Activated CD8-positive, alpha-beta T cell treated with anti-CD3 and anti-CD28 coated beads for 36 hours (primary cell): ENCODE measurements at regions not wholly inside any gene's neighbourhood (a gene's known extent, or its start where the extent isn't known, plus 50 kb on each side); places are given as distances from the start of the nearest gene placed in this dataset.

Experiments used
- ATAC-seq: fragments of 200-7000 bp; cut with Tn5 transposase; one replicate; pipeline ENCODE4 v1.10.0; 2021; ENCODE audit warnings: mild to moderate bottlenecking, moderate library complexity
- CTCF ChIA-PET: fragments of 350-600 bp; sonication (Branson Sonifier 250); formaldehyde crosslinking; loops from one replicate; lab custom pipeline; 2021; ENCODE audit warnings: antibody characterized with exemption; lab: Charles Lee
- POLR2A ChIA-PET: fragments of 350-600 bp; sonication (Branson Sonifier 250); formaldehyde crosslinking; loops from one replicate; lab custom pipeline; 2021; ENCODE audit warnings: antibody characterized with exemption; lab: Charles Lee
- DNase-seq: peaks from one replicate; pipeline ENCODE4 v3.0.0-alpha.2; 2020
- H3K27ac Mint-ChIP-seq: one replicate; pipeline ENCODE4 v1.8.0; 2021; ENCODE audit warnings: mild to moderate bottlenecking, mixed read lengths
- H3K27me3 Mint-ChIP-seq: one replicate; pipeline ENCODE4 v1.8.0; 2021; ENCODE audit warnings: mixed read lengths
- H3K36me3 Mint-ChIP-seq: one replicate; pipeline ENCODE4 v1.8.0; 2021; ENCODE audit warnings: low read depth, mixed read lengths
- H3K4me1 Mint-ChIP-seq: one replicate; pipeline ENCODE4 v1.8.0; 2021; ENCODE audit warnings: low read depth, mixed read lengths
- H3K4me3 Mint-ChIP-seq: one replicate; pipeline ENCODE4 v1.8.0; 2021; ENCODE audit warnings: mild to moderate bottlenecking, moderate library complexity, mixed read lengths
- H3K9me3 Mint-ChIP-seq: one replicate; pipeline ENCODE4 v1.8.0; 2021; ENCODE audit warnings: mixed read lengths
- CTCF ChIP-seq: fragments of 200-600 bp; IDR thresholded peaks from one replicate; pipeline ENCODE4 v1.8.0; 2022; ENCODE audit warnings: antibody characterized with exemption, mild to moderate bottlenecking
- intact Hi-C: fragments of 100-400 bp; cut with micrococcal nuclease; formaldehyde crosslinking; loops from one replicate; pipeline ENCODE4 v1.10.0; 2022

GRCh38 chr5:14075937-14076336 lies 67.2 kb upstream of the TRIO start:
- Mint-ChIP-seq H3K27ac (no peak overlapping the region), H3K4me1 (no peaks in the 10 kb centered on the region), H3K27me3 (peaks cover 2% of the 10 kb centered on the region), H3K4me3 (no peak overlapping the region), H3K9me3 (no peaks in the 10 kb centered on the region), H3K36me3 (no peaks in the 10 kb centered on the region)
- intact Hi-C loops: no loop called here
- DNase-seq (no peak), ATAC-seq (no peak)
- POLR2A ChIA-PET: no interaction called here
- TF ChIP-seq CTCF: no peak
- CTCF ChIA-PET: no interaction called here

DNA sequence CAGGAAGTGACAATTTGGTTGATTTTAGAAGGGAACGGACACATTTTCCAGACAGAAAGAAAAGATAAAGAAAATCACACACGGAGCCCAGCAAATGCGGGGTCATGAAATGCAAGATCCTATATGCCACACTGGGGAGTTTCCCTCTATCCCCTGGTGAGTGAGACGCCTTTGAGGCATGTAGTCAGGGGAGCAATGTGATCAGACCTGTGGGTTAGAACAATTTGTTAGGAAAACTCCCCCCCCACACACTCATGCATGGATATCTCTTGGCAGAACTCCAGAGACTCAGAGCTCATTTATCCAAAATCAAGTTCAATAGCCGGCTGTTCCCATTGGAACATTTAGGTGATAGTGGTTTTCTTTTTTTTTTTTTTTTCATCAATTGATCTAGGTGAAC lies 71.7 kb upstream of the TRIO start:
- POLR2A ChIA-PET: no interaction called here
- Mint-ChIP-seq H3K9me3 (no peaks in the 10 kb centered on the region), H3K36me3 (no peaks in the 10 kb centered on the region), H3K27ac (no peak overlapping the region), H3K4me1 (no peaks in the 10 kb centered on the region), H3K27me3 (peaks cover 2% of the 10 kb centered on the region), H3K4me3 (no peak overlapping the region)
- DNase-seq (no peak), ATAC-seq (no peak)
- CTCF ChIA-PET: no interaction called here
- intact Hi-C loops: no loop called here
- no peak for TF ChIP-seq CTCF

- no peak for DNase-seq
- no peak for ATAC-seq
- POLR2A ChIA-PET: interaction anchor here (0.7 kb wide), 1 partner anchor 1775 kb away, joined by 3 read pairs; no protein-coding TSS in a partner anchor
- CTCF ChIA-PET: no interaction called here
- no peak for TF ChIP-seq CTCF
- Mint-ChIP-seq H3K27me3 (no peaks in the 10 kb centered on the region), H3K36me3 (no peaks in the 10 kb centered on the region), H3K9me3 (no peaks in the 10 kb centered on the region), H3K4me1 (no peaks in the 10 kb centered on the region), H3K4me3 (no peak overlapping the region), H3K27ac (no peak overlapping the region)
- intact Hi-C loops: no loop called here
These were observed 74.1 kb upstream of the TRIO start for GRCh38 chr5:14069021-14069420.

DNA sequence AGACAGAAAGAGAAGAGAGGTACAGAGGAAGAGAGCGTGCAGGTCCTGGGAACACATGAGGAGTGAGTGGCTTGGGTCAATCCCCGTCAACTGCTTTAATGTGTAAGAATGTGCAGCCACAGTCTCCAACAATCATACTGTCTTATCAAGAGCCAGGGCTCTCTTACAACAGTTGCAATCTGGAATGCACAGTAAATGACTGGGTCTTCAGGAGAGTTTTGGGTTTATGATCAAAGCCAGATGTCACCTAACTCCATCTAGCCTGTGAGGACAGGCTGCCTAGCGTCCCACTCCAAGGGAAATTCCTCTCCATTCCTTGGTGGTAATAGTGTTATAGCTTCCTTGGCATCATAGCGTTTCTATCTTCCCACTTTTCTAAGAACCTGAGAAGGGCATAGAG lies 75.0 kb upstream of the TRIO start:
- ATAC-seq: no peak
- H3K27me3 Mint-ChIP-seq: peaks cover 1% of the 10 kb centered on the region
- CTCF ChIA-PET: no interaction called here

GRCh38 chr5:14066326-14066725 lies 76.8 kb upstream of the TRIO start:
- CTCF ChIA-PET: no interaction called here
- no peaks in the 10 kb centered on the region for H3K9me3 Mint-ChIP-seq
- DNase-seq: no peak
- ATAC-seq: no peak
- no peak overlapping the region for H3K27ac Mint-ChIP-seq
- no peaks in the 10 kb centered on the region for H3K36me3 Mint-ChIP-seq
- no peaks in the 10 kb centered on the region for H3K4me1 Mint-ChIP-seq
- TF ChIP-seq CTCF: no peak
- peaks cover 2% of the 10 kb centered on the region for H3K27me3 Mint-ChIP-seq
- intact Hi-C loops: no loop called here
- POLR2A ChIA-PET: no interaction called here
- no peak overlapping the region for H3K4me3 Mint-ChIP-seq

More for the DNA sequence above, 75.0 kb upstream of the TRIO start:
- no peak for DNase-seq
- Mint-ChIP-seq H3K4me3 (no peak overlapping the region), H3K27ac (no peak overlapping the region), H3K9me3 (no peaks in the 10 kb centered on the region), H3K36me3 (no peaks in the 10 kb centered on the region), H3K4me1 (no peaks in the 10 kb centered on the region)
- TF ChIP-seq CTCF: no peak
- intact Hi-C loops: no loop called here
- POLR2A ChIA-PET: no interaction called here
